ENCODE measurements at regions not wholly inside any gene's neighbourhood (a gene's known extent, or its start where the extent isn't known, plus 50 kb on each side); places are given as distances from the start of the nearest gene placed in this dataset.

- no peak for TF ChIP-seq SP1 (IDR thresholded peaks at IDR 0.05)
- TF ChIP-seq HDGF (IDR thresholded peaks at IDR 0.05; ENCODE audit: borderline replicate concordance), result no peak
- DNase-seq (ENCODE audit: extremely low spot score), result no peak
- CTCF ChIA-PET, result no interaction called here
- POLR2A ChIA-PET, result no interaction called here
Measured at GRCh38 chr4:66339007-66339406, 668.7 kb upstream of the EPHA5 start.

- no peak for DNase-seq (ENCODE audit: extremely low spot score)
- no peak for TF ChIP-seq SP1 (IDR thresholded peaks at IDR 0.05)
- POLR2A ChIA-PET, result no interaction called here
- CTCF ChIA-PET, result no interaction called here
Measured at GRCh38 chr4:66331761-66332160, 661.5 kb upstream of the EPHA5 start.

DNA sequence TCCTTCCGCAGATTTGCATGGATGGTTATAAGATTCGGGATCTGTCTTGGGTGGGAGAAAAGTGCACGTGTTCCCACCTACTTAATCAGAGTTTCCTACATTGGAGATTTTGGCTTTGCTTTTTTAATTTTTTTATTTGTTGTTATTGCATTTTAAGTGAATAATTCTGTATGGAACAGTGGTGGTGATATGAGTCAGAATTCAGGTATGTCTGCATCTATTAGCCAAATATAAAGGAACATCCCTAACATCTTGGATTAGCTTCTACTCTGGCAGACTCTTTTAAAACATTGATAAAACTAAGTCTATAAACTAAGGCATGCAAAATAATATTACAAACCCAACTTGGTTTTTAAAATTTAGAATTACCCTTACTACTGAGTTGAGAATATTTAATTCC lies 659.8 kb upstream of the EPHA5 start:
- CTCF ChIA-PET, result no interaction called here
- no peak for DNase-seq (ENCODE audit: extremely low spot score)
- TF ChIP-seq, protein P1, sequence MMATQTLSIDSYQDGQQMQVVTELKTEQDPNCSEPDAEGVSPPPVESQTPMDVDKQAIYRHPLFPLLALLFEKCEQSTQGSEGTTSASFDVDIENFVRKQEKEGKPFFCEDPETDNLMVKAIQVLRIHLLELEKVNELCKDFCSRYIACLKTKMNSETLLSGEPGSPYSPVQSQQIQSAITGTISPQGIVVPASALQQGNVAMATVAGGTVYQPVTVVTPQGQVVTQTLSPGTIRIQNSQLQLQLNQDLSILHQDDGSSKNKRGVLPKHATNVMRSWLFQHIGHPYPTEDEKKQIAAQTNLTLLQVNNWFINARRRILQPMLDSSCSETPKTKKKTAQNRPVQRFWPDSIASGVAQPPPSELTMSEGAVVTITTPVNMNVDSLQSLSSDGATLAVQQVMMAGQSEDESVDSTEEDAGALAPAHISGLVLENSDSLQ (IDR thresholded peaks at IDR 0.05), result no peak
- TF ChIP-seq FOXK2 (IDR thresholded peaks at IDR 0.05), result no peak
- TF ChIP-seq ARNT (IDR thresholded peaks at IDR 0.05), result no peak
- TF ChIP-seq FOXA1 (IDR thresholded peaks at IDR 0.05), result no peak
- TF ChIP-seq NFRKB (IDR thresholded peaks at IDR 0.05), result no peak
- POLR2A ChIA-PET, result no interaction called here

GRCh38 chr4:66328803-66329574 lies 658.7 kb upstream of the EPHA5 start:
- no peak for DNase-seq (ENCODE audit: extremely low spot score)
- ChIA-PET POLR2A (no interaction called here), CTCF (no interaction called here)
- TF ChIP-seq, protein P1 (IDR thresholded peaks at IDR 0.05), result no peak
- TF ChIP-seq ARNT (IDR thresholded peaks at IDR 0.05), result no peak

- POLR2A ChIA-PET, result no interaction called here
- no peak for DNase-seq (ENCODE audit: extremely low spot score)
- TF ChIP-seq ZNF384 (IDR thresholded peaks at IDR 0.05) (no peak), SUZ12 (IDR thresholded peaks at IDR 0.05) (no peak), CTBP1 (IDR thresholded peaks at IDR 0.05; ENCODE audit: borderline replicate concordance) (no peak), BHLHE40 (IDR thresholded peaks at IDR 0.05; ENCODE audit: borderline replicate concordance) (no peak), SP1 (IDR thresholded peaks at IDR 0.05) (no peak), FOXA1 (IDR thresholded peaks at IDR 0.05) (no peak), TARDBP (IDR thresholded peaks at IDR 0.05) (no peak), L3MBTL2 (conservative IDR thresholded peaks at IDR 0.05) (no peak), FOXK2 (IDR thresholded peaks at IDR 0.05) (no peak), ARNT (IDR thresholded peaks at IDR 0.05) (no peak), ELF4 (IDR thresholded peaks at IDR 0.05) (no peak), NFRKB (IDR thresholded peaks at IDR 0.05) (no peak), FOXM1 (IDR thresholded peaks at IDR 0.05; ENCODE audit: borderline replicate concordance) (no peak), HDGF (IDR thresholded peaks at IDR 0.05; ENCODE audit: borderline replicate concordance) (no peak), LEF1 (IDR thresholded peaks at IDR 0.05; ENCODE audit: borderline replicate concordance) (no peak)
- TF ChIP-seq, protein P1 (IDR thresholded peaks at IDR 0.05), result no peak
- CTCF ChIA-PET, result no interaction called here
Measured at GRCh38 chr4:66307641-66308438, 637.6 kb upstream of the EPHA5 start.

GRCh38 chr4:66300336-66300934 lies 630.1 kb upstream of the EPHA5 start:
- TF ChIP-seq ARNT (IDR thresholded peaks at IDR 0.05) (no peak), SUZ12 (IDR thresholded peaks at IDR 0.05) (no peak), L3MBTL2 (conservative IDR thresholded peaks at IDR 0.05) (no peak), FOXM1 (IDR thresholded peaks at IDR 0.05; ENCODE audit: borderline replicate concordance) (no peak), FOXA1 (IDR thresholded peaks at IDR 0.05) (no peak), FOXK2 (IDR thresholded peaks at IDR 0.05) (no peak), ZNF384 (IDR thresholded peaks at IDR 0.05) (no peak), HDGF (IDR thresholded peaks at IDR 0.05; ENCODE audit: borderline replicate concordance) (no peak), TARDBP (IDR thresholded peaks at IDR 0.05) (no peak), SP1 (IDR thresholded peaks at IDR 0.05) (no peak), BHLHE40 (IDR thresholded peaks at IDR 0.05; ENCODE audit: borderline replicate concordance) (no peak), NFRKB (IDR thresholded peaks at IDR 0.05) (no peak)
- TF ChIP-seq, protein P1 (IDR thresholded peaks at IDR 0.05), result no peak
- POLR2A ChIA-PET, result no interaction called here
- DNase-seq (ENCODE audit: extremely low spot score), result no peak
- CTCF ChIA-PET, result no interaction called here
